ENCODE measurements at regions not wholly inside any gene's neighbourhood (a gene's known extent, or its start where the extent isn't known, plus 50 kb on each side); places are given as distances from the start of the nearest gene placed in this dataset.

DNA sequence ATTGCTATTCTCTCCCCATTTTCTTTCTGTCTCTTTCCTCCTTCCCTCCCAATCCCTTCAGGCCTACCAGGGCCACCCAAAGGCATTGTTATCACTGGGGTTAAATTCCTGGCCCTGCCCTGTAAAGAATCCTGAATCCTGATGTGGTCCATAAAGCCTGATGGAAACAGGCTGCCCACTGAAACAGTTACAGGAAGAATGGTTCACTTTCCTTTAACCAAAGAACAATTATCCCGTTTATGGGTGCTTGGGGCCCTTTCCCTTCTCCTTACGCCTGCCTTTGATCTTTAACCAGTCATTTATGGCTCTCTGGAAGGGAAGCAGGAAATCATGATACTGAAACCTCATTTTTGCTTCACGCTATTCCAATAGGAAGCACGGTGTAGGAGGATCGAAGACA is 273.1 kb upstream of the NEBL start:
- Histone ChIP-seq H3K27ac (ENCODE audit: low read depth in 2 of 2, low read length in 2 of 2) (peak overlapping the region in 1 of 2 donors; percentile 34), H3K4me1 (ENCODE audit: control insufficient read depth in 2 of 2, insufficient read depth in 2 of 2, low read length in 2 of 2) (peaks cover 5 to 14% of the 10 kb centered on the region in 2 donors)

DNA sequence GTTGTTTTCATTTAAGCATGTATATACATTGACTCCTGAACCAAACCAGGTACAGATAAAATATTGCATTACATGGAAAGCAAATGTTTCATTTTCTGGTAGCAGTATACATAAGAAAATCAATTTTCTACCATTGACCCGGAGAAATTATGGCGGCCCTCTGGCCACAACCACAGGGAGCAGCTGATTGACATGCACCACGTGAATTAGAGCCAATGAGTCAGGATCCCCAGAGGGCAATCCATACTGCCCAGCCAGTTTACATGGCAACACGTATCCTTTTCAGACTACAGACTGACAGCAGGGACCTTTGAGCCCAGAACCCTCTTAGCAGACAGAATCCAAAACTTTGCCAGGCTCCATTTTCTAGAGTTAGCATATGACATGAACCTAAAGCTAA is 272.2 kb upstream of the NEBL start:
- H3K4me3 ChIP-seq (ENCODE audit: low read length in 2 of 2), result no peak overlapping the region
- H3K9ac ChIP-seq (ENCODE audit: low read depth in 1 of 2, low read length in 2 of 2), result no peak overlapping the region
- H3K4me1 ChIP-seq (ENCODE audit: control insufficient read depth in 2 of 2, insufficient read depth in 2 of 2, low read length in 2 of 2), result peaks cover 5 to 9% of the 10 kb centered on the region in 2 donors
- H3K27ac ChIP-seq (ENCODE audit: low read depth in 2 of 2, low read length in 2 of 2), result no peak overlapping the region
- no peaks in the 10 kb centered on the region for H3K27me3 ChIP-seq (ENCODE audit: control insufficient read depth in 2 of 2, insufficient read depth in 2 of 2, low read length in 2 of 2)
- H3K9me3 ChIP-seq (ENCODE audit: control insufficient read depth in 2 of 2, low read length in 2 of 2), result no peaks in the 10 kb centered on the region
- no peaks in the 10 kb centered on the region for H3K36me3 ChIP-seq (ENCODE audit: control insufficient read depth in 2 of 2, insufficient read depth in 2 of 2, low read length in 2 of 2)

More for the DNA sequence above, 273.1 kb upstream of the NEBL start:
- Histone ChIP-seq H3K27me3 (ENCODE audit: control insufficient read depth in 2 of 2, insufficient read depth in 2 of 2, low read length in 2 of 2) (no peaks in the 10 kb centered on the region), H3K4me3 (ENCODE audit: low read length in 2 of 2) (no peak overlapping the region), H3K9ac (ENCODE audit: low read depth in 1 of 2, low read length in 2 of 2) (no peak overlapping the region), H3K36me3 (ENCODE audit: control insufficient read depth in 2 of 2, insufficient read depth in 2 of 2, low read length in 2 of 2) (no peaks in the 10 kb centered on the region), H3K9me3 (ENCODE audit: control insufficient read depth in 2 of 2, low read length in 2 of 2) (no peaks in the 10 kb centered on the region)

DNA sequence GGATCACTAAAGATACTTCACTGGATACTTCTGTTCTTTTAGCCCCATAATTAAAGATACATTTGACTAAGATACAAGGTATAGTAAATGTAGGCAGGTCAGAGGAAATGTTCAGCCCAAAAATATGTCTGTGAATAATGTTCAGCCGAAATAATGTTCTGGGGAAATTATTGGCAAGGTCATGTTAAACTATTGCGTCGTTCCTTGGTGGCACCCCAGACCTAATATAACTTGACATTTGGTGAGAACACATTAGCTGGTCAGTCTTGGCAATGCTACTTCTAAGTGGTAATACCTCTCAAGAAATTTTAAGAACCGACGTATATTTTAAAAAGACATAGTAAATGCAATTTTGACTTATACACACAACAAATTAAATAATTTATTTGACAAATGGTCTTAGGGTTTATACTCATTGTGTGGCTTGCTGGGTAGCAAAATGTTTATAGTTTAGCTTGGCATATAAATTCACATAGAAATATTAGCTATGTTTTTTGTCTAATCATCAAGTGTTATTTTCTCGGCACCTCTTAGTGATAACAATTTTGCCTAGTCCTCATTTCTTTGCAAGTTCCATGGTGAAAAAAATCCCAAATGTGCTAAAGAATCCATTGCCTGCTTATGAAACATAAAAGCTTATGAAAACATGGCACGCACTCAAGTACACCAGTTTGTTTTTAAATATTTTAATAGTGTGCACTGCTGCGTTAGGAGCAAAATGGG is 270.3 kb upstream of the NEBL start:
- Histone ChIP-seq H3K27ac (ENCODE audit: low read depth in 2 of 2, low read length in 2 of 2) (peak overlapping the region in 1 of 2 donors; percentile 66), H3K4me3 (ENCODE audit: low read length in 2 of 2) (peak overlapping the region; percentile 46 to 54), H3K9ac (ENCODE audit: low read depth in 1 of 2, low read length in 2 of 2) (peak overlapping the region in 1 of 2 donors; percentile 53), H3K4me1 (ENCODE audit: control insufficient read depth in 2 of 2, insufficient read depth in 2 of 2, low read length in 2 of 2) (peaks cover 4 to 9% of the 10 kb centered on the region in 2 donors), H3K36me3 (ENCODE audit: control insufficient read depth in 2 of 2, insufficient read depth in 2 of 2, low read length in 2 of 2) (no peaks in the 10 kb centered on the region), H3K27me3 (ENCODE audit: control insufficient read depth in 2 of 2, insufficient read depth in 2 of 2, low read length in 2 of 2) (peaks cover 0 to 1% of the 10 kb centered on the region in 2 donors), H3K9me3 (ENCODE audit: control insufficient read depth in 2 of 2, low read length in 2 of 2) (no peaks in the 10 kb centered on the region)

DNA sequence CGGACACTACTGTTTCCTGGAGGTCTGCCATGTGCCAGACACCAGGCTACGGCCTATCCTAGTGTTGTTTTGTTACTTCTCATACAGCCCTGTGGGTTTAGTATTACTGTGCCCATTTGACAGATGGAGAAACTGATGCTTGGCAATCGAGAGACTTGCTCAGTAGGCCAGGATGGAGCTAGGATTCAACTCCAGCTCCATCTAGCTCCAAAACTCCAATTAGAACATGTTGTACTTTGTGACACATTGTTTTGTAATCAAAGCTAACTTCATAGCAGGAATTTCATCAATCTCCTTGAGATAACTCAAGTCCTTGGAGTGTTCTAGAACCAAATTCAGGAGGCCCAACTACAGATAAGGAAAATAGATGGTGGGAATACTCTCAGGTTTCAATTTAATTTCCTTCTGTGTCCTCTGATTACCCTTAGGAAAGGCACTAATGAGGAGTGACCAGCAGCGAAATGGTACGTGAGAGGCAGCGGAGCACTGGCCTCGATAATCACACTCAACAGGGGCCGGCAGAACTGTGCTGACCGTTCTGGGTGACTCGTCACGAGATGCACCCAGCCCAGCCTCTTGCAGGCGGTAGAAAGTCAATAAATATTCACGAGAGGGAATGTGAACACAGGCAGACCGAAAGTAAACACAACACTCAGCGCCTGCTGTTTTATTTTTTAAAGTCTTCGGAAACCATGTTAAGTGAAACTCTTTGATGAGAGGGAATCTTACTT is 269.6 kb upstream of the NEBL start:
- no peaks in the 10 kb centered on the region for H3K36me3 ChIP-seq (ENCODE audit: control insufficient read depth in 2 of 2, insufficient read depth in 2 of 2, low read length in 2 of 2)
- H3K27ac ChIP-seq (ENCODE audit: low read depth in 2 of 2, low read length in 2 of 2), result peak overlapping the region in 1 of 2 donors; percentile 66
- H3K9ac ChIP-seq (ENCODE audit: low read depth in 1 of 2, low read length in 2 of 2), result peak overlapping the region in 1 of 2 donors; percentile 53
- H3K27me3 ChIP-seq (ENCODE audit: control insufficient read depth in 2 of 2, insufficient read depth in 2 of 2, low read length in 2 of 2), result peaks cover 0 to 1% of the 10 kb centered on the region in 2 donors
- H3K4me3 ChIP-seq (ENCODE audit: low read length in 2 of 2), result peak overlapping the region; percentile 46 to 54
- H3K4me1 ChIP-seq (ENCODE audit: control insufficient read depth in 2 of 2, insufficient read depth in 2 of 2, low read length in 2 of 2), result peaks cover 0 to 5% of the 10 kb centered on the region in 2 donors
- H3K9me3 ChIP-seq (ENCODE audit: control insufficient read depth in 2 of 2, low read length in 2 of 2), result no peaks in the 10 kb centered on the region

DNA sequence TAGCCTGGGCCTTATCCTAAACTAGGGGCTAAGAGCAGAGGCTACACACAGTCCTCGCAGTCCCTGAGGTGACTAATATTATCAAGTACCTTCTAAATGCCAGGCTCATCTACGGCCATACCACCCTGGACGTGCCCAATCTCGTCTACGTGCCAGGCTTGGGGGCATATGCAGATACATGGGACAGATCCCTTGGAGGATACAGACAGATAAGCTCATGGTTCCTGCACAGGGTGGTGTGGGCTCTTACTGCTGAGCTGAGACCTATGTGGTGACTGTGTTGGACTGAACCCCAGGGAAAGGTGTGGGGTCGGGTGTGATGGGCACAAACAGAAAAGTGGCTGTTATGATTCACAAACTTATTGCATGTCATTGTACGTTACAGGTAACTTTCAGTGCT is 268.4 kb upstream of the NEBL start:
- H3K27me3 ChIP-seq (ENCODE audit: control insufficient read depth in 2 of 2, insufficient read depth in 2 of 2, low read length in 2 of 2), result peaks cover 0 to 1% of the 10 kb centered on the region in 2 donors
- peaks cover 0 to 2% of the 10 kb centered on the region in 2 donors for H3K4me1 ChIP-seq (ENCODE audit: control insufficient read depth in 2 of 2, insufficient read depth in 2 of 2, low read length in 2 of 2)
- no peaks in the 10 kb centered on the region for H3K9me3 ChIP-seq (ENCODE audit: control insufficient read depth in 2 of 2, low read length in 2 of 2)
- no peak overlapping the region for H3K9ac ChIP-seq (ENCODE audit: low read depth in 1 of 2, low read length in 2 of 2)
- H3K36me3 ChIP-seq (ENCODE audit: control insufficient read depth in 2 of 2, insufficient read depth in 2 of 2, low read length in 2 of 2), result no peaks in the 10 kb centered on the region
- no peak overlapping the region for H3K27ac ChIP-seq (ENCODE audit: low read depth in 2 of 2, low read length in 2 of 2)
- no peak overlapping the region for H3K4me3 ChIP-seq (ENCODE audit: low read length in 2 of 2)

DNA sequence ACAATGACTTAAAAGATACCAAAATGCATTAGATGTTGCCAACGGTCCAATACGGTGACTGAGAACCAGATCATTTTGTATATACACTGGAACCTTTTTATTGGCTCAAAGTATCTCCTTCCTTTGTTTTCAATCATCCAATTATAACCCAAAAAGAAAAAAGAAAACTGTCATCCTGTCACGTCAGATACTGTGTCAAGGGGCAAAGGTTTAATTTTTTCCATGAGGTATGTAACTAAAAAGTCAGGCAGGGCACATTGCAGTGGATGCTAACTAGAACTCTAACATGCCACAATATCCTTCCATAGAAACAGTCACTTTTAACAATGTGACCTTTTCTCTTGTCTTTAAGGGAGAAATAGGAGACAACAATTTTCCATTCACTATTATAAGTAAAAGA is 267.6 kb upstream of the NEBL start:
- peaks cover 0 to 1% of the 10 kb centered on the region in 2 donors for H3K27me3 ChIP-seq (ENCODE audit: control insufficient read depth in 2 of 2, insufficient read depth in 2 of 2, low read length in 2 of 2)
- H3K27ac ChIP-seq (ENCODE audit: low read depth in 2 of 2, low read length in 2 of 2), result no peak overlapping the region
- H3K4me1 ChIP-seq (ENCODE audit: control insufficient read depth in 2 of 2, insufficient read depth in 2 of 2, low read length in 2 of 2), result peaks cover 0 to 2% of the 10 kb centered on the region in 2 donors
- no peak overlapping the region for H3K9ac ChIP-seq (ENCODE audit: low read depth in 1 of 2, low read length in 2 of 2)
- no peak overlapping the region for H3K4me3 ChIP-seq (ENCODE audit: low read length in 2 of 2)
- H3K36me3 ChIP-seq (ENCODE audit: control insufficient read depth in 2 of 2, insufficient read depth in 2 of 2, low read length in 2 of 2), result no peaks in the 10 kb centered on the region
- no peaks in the 10 kb centered on the region for H3K9me3 ChIP-seq (ENCODE audit: control insufficient read depth in 2 of 2, low read length in 2 of 2)

DNA sequence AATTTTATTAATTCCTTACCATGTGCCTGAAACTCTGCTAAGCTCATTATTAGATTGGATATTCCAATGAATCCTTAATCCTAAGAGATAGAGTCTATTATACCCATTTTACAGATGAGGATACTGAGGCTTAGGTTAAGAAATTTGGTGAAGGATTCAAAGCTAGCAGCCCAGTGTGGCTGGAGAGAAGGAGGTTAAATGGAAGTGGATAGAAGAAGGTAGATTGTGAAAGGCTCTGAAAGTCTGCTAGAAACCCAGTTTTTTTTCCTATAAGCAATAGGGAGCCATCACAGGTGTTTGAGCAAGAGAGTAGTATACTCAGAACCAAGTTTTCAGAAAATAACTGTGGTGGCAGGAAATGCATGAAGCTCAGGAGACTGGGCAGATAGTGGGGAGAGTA is 265.8 kb upstream of the NEBL start:
- no peaks in the 10 kb centered on the region for H3K9me3 ChIP-seq (ENCODE audit: control insufficient read depth in 2 of 2, low read length in 2 of 2)
- no peak overlapping the region for H3K27ac ChIP-seq (ENCODE audit: low read depth in 2 of 2, low read length in 2 of 2)
- H3K4me1 ChIP-seq (ENCODE audit: control insufficient read depth in 2 of 2, insufficient read depth in 2 of 2, low read length in 2 of 2), result no peaks in the 10 kb centered on the region
- H3K36me3 ChIP-seq (ENCODE audit: control insufficient read depth in 2 of 2, insufficient read depth in 2 of 2, low read length in 2 of 2), result no peaks in the 10 kb centered on the region
- H3K4me3 ChIP-seq (ENCODE audit: low read length in 2 of 2), result no peak overlapping the region
- H3K9ac ChIP-seq (ENCODE audit: low read depth in 1 of 2, low read length in 2 of 2), result no peak overlapping the region
- H3K27me3 ChIP-seq (ENCODE audit: control insufficient read depth in 2 of 2, insufficient read depth in 2 of 2, low read length in 2 of 2), result peaks cover 0 to 1% of the 10 kb centered on the region in 2 donors

DNA sequence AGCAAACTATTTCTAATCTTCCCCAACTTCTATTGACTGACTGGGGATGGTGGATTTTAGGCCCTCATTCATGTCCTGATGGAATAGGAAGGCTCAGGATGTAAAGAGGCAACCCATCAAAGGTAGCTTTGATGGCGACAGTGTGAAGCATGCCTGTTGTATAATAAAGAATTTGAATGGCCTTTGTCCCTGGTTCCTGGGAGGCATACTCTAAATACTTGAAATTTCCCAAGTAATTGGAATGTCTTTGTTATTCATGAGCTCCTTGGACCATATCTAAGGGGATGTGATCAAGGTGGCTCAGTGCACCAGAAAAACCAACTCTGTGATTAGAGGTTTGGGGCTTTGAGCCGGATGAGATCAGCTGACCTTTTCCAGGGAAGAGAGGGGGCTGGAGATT is 264.5 kb upstream of the NEBL start:
- Histone ChIP-seq H3K4me3 (ENCODE audit: low read length in 2 of 2) (no peak overlapping the region), H3K4me1 (ENCODE audit: control insufficient read depth in 2 of 2, insufficient read depth in 2 of 2, low read length in 2 of 2) (no peaks in the 10 kb centered on the region), H3K36me3 (ENCODE audit: control insufficient read depth in 2 of 2, insufficient read depth in 2 of 2, low read length in 2 of 2) (no peaks in the 10 kb centered on the region), H3K27me3 (ENCODE audit: control insufficient read depth in 2 of 2, insufficient read depth in 2 of 2, low read length in 2 of 2) (peaks cover 0 to 1% of the 10 kb centered on the region in 2 donors), H3K27ac (ENCODE audit: low read depth in 2 of 2, low read length in 2 of 2) (no peak overlapping the region), H3K9ac (ENCODE audit: low read depth in 1 of 2, low read length in 2 of 2) (no peak overlapping the region), H3K9me3 (ENCODE audit: control insufficient read depth in 2 of 2, low read length in 2 of 2) (no peaks in the 10 kb centered on the region)

DNA sequence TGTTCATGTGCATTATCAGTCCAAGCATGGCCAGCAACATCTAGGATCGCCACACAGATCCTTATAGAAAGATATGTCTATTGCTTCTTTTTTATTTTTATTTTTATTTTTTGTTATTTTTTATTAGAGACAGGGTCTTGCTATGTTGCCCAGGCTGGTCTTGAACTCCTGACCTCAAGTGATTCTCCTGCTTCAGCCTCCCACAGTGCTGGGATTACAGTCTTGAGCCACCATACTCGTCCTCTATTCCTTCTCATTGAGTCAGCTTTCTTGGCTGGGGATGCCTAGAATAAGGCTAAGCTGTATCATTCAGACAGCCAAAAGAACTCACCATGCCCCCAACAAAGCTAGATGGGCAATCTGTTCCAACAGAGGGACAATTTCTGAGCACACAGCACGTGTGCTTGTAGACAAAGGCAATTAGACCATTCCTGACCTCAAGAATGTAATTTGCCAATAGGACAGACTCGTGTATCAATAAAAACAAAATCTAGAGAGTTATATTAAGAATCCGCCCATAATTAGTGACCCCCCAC is 264.0 kb upstream of the NEBL start:
- Histone ChIP-seq H3K4me3 (ENCODE audit: low read length in 2 of 2) (no peak overlapping the region), H3K9me3 (ENCODE audit: control insufficient read depth in 2 of 2, low read length in 2 of 2) (no peaks in the 10 kb centered on the region), H3K27ac (ENCODE audit: low read depth in 2 of 2, low read length in 2 of 2) (no peak overlapping the region), H3K9ac (ENCODE audit: low read depth in 1 of 2, low read length in 2 of 2) (no peak overlapping the region), H3K36me3 (ENCODE audit: control insufficient read depth in 2 of 2, insufficient read depth in 2 of 2, low read length in 2 of 2) (no peaks in the 10 kb centered on the region), H3K4me1 (ENCODE audit: control insufficient read depth in 2 of 2, insufficient read depth in 2 of 2, low read length in 2 of 2) (no peaks in the 10 kb centered on the region), H3K27me3 (ENCODE audit: control insufficient read depth in 2 of 2, insufficient read depth in 2 of 2, low read length in 2 of 2) (peaks cover 0 to 1% of the 10 kb centered on the region in 2 donors)

DNA sequence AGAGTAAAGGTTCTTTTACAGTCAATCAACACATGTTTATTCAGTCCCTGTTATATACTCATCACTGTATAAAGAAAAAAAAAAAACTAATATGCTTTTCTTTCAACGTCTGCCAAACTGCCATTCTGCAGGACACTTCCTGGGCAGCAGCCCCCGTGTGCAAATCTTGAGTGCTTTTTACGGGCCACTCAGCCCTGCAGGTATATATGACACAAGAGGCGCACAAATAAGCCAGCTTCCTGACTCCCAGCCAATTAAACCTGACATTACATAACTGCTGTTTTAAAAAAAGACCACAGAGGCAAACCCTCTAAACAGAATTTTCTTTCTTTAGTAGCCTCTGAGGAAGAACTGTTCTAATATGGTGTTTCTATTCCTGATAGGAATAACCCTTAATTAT is 263.0 kb upstream of the NEBL start:
- H3K9me3 ChIP-seq (ENCODE audit: control insufficient read depth in 2 of 2, low read length in 2 of 2), result no peaks in the 10 kb centered on the region
- H3K27me3 ChIP-seq (ENCODE audit: control insufficient read depth in 2 of 2, insufficient read depth in 2 of 2, low read length in 2 of 2), result peaks cover 0 to 1% of the 10 kb centered on the region in 2 donors
- H3K36me3 ChIP-seq (ENCODE audit: control insufficient read depth in 2 of 2, insufficient read depth in 2 of 2, low read length in 2 of 2), result no peaks in the 10 kb centered on the region
- no peak overlapping the region for H3K27ac ChIP-seq (ENCODE audit: low read depth in 2 of 2, low read length in 2 of 2)
- H3K4me1 ChIP-seq (ENCODE audit: control insufficient read depth in 2 of 2, insufficient read depth in 2 of 2, low read length in 2 of 2), result no peaks in the 10 kb centered on the region
- H3K9ac ChIP-seq (ENCODE audit: low read depth in 1 of 2, low read length in 2 of 2), result no peak overlapping the region
- no peak overlapping the region for H3K4me3 ChIP-seq (ENCODE audit: low read length in 2 of 2)

Measured in mucosa of rectum (tissue), 2 donors.